Activated B cell treated with CpG ODN at 0.5 μM for 24 hours (primary cell): ENCODE measurements at regions not wholly inside any gene's neighbourhood (a gene's known extent, or its start where the extent isn't known, plus 50 kb on each side); places are given as distances from the start of the nearest gene placed in this dataset.

Experiments
- ATAC-seq: fragments of 200-7000 bp; cut with Tn5 transposase; one replicate; pipeline ENCODE4 v1.10.0; 2021; ENCODE audit warnings: low read depth, mild to moderate bottlenecking, moderate library complexity
- CTCF ChIA-PET: fragments of 350-600 bp; sonication (Branson Sonifier 250); formaldehyde crosslinking; loops from one replicate; lab custom pipeline; 2021; ENCODE audit warnings: antibody characterized with exemption; lab: Charles Lee
- POLR2A ChIA-PET: fragments of 350-600 bp; sonication (Branson Sonifier 250); formaldehyde crosslinking; loops from one replicate; lab custom pipeline; 2021; ENCODE audit warnings: antibody characterized with exemption; lab: Charles Lee
- DNase-seq: peaks from one replicate; pipeline ENCODE4 v3.0.0; 2022
- H3K27ac Mint-ChIP-seq: one replicate; pipeline ENCODE4 v1.8.0; 2020; ENCODE audit warnings: mixed read lengths
- H3K27me3 Mint-ChIP-seq: one replicate; pipeline ENCODE4 v1.8.0; 2021; ENCODE audit warnings: mixed read lengths
- H3K36me3 Mint-ChIP-seq: one replicate; pipeline ENCODE4 v1.8.0; 2021; ENCODE audit warnings: low read depth, mixed read lengths
- H3K4me1 Mint-ChIP-seq: one replicate; pipeline ENCODE4 v1.8.0; 2021; ENCODE audit warnings: mixed read lengths
- H3K4me3 Mint-ChIP-seq: one replicate; pipeline ENCODE4 v1.8.0; 2020; ENCODE audit warnings: mild to moderate bottlenecking, mixed read lengths
- H3K9me3 Mint-ChIP-seq: one replicate; pipeline ENCODE4 v1.8.0; 2020; ENCODE audit warnings: mixed read lengths
- CTCF ChIP-seq: fragments of 200-600 bp; IDR thresholded peaks from one replicate; pipeline ENCODE4 v1.8.0; 2022; ENCODE audit warnings: antibody characterized with exemption, mild to moderate bottlenecking
- intact Hi-C: fragments of 100-400 bp; cut with micrococcal nuclease; formaldehyde crosslinking; loops from one replicate; pipeline ENCODE4 v1.15.1; 2024

GRCh38 chr1:165055581-165055980 is 300.9 kb downstream of the LMX1A start:
- Mint-ChIP-seq H3K9me3 (no peaks in the 10 kb centered on the region), H3K27ac (no peak overlapping the region), H3K4me3 (no peak overlapping the region), H3K36me3 (no peaks in the 10 kb centered on the region), H3K4me1 (no peaks in the 10 kb centered on the region), H3K27me3 (peaks cover 7% of the 10 kb centered on the region)
- intact Hi-C loops = no loop called here
- no peak for TF ChIP-seq CTCF
- ChIA-PET POLR2A (no interaction called here), CTCF (no interaction called here)
- ATAC-seq = no peak
- DNase-seq = no peak

DNA sequence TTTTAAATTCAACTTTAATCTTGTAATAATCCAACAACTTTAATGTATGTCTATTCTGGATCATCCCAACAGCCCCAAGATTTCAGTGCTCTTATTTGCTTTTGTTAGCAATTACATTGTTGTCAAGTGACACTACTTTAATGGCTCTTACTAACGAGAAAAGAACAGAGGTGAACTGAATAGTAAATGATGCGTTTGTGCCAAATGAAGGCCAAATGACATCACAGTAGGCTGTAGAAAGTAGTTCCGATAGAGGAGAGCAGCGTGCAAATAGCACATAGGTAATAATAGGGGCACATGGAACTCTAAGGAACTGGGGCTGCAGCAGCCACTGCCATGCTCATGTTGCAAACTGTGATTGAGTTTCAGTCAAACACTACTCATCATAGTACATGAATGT is 301.9 kb downstream of the LMX1A start:
- Mint-ChIP-seq H3K27me3 (peaks cover 11% of the 10 kb centered on the region), H3K4me3 (no peak overlapping the region), H3K9me3 (no peaks in the 10 kb centered on the region), H3K4me1 (no peaks in the 10 kb centered on the region), H3K27ac (no peak overlapping the region), H3K36me3 (no peaks in the 10 kb centered on the region)
- intact Hi-C loops = no loop called here
- ATAC-seq (no peak), DNase-seq (no peak)
- CTCF ChIA-PET = no interaction called here
- no peak for TF ChIP-seq CTCF
- POLR2A ChIA-PET = no interaction called here

- intact Hi-C loops = no loop called here
- DNase-seq = no peak
- TF ChIP-seq CTCF = no peak
- no peak for ATAC-seq
- Mint-ChIP-seq H3K27me3 (peaks cover 16% of the 10 kb centered on the region), H3K4me1 (no peaks in the 10 kb centered on the region), H3K9me3 (no peaks in the 10 kb centered on the region), H3K4me3 (no peak overlapping the region), H3K36me3 (no peaks in the 10 kb centered on the region), H3K27ac (no peak overlapping the region)
- ChIA-PET CTCF (no interaction called here), POLR2A (no interaction called here)
Observed at GRCh38 chr1:165053351-165053750, 303.2 kb downstream of the LMX1A start.

DNA sequence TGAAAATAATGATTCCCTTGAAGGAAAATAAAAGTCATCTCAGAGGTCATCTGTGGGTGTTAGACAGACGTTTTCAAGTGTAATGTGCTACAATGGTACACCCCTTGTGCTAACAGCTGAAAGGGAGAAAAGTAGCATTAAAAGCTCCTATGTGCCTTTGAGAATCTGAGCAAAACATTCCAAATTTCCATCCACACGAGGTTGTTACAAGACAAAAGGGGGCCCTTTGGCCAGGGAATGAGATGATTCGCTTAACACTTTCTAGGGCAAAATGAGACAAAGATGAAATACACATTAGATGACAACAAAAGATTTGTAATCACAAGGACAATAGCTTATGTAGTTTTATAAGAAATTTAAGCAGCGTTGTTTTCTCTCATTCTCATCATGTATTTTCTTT is 303.6 kb downstream of the LMX1A start:
- Mint-ChIP-seq H3K27me3 (peaks cover 17% of the 10 kb centered on the region), H3K9me3 (no peaks in the 10 kb centered on the region), H3K4me3 (no peak overlapping the region), H3K27ac (no peak overlapping the region), H3K4me1 (no peaks in the 10 kb centered on the region), H3K36me3 (no peaks in the 10 kb centered on the region)
- no peak for TF ChIP-seq CTCF
- ATAC-seq (no peak), DNase-seq (no peak)
- CTCF ChIA-PET = no interaction called here
- intact Hi-C loops = no loop called here
- POLR2A ChIA-PET = no interaction called here

GRCh38 chr1:165052431-165052830 is 304.1 kb downstream of the LMX1A start:
- H3K27me3 Mint-ChIP-seq = peaks cover 17% of the 10 kb centered on the region
- no peaks in the 10 kb centered on the region for H3K36me3 Mint-ChIP-seq
- POLR2A ChIA-PET = no interaction called here
- no peak overlapping the region for H3K4me3 Mint-ChIP-seq
- no peak for TF ChIP-seq CTCF
- ATAC-seq (no peak), DNase-seq (no peak)
- intact Hi-C loops = no loop called here
- H3K27ac Mint-ChIP-seq = no peak overlapping the region
- no peaks in the 10 kb centered on the region for H3K9me3 Mint-ChIP-seq
- CTCF ChIA-PET = no interaction called here
- H3K4me1 Mint-ChIP-seq = no peaks in the 10 kb centered on the region
